ENCODE measurements at regions not wholly inside any gene's neighbourhood (a gene's known extent, or its start where the extent isn't known, plus 50 kb on each side); places are given as distances from the start of the nearest gene placed in this dataset.

- DNase-seq = no peak
Measured at GRCh38 chr19:31670931-31671330, 321.7 kb upstream of the TSHZ3 start.

GRCh38 chr19:31671411-31672035 lies 322.3 kb upstream of the TSHZ3 start:
- no peak for DNase-seq

- DNase-seq = no peak
Measured at GRCh38 chr19:31674503-31675192, 325.4 kb upstream of the TSHZ3 start.

GRCh38 chr19:31675193-31675913 lies 326.1 kb upstream of the TSHZ3 start:
- DNase-seq = no peak

GRCh38 chr19:31676271-31677004 lies 327.2 kb upstream of the TSHZ3 start:
- no peak for DNase-seq

GRCh38 chr19:31678421-31678820 lies 329.2 kb upstream of the TSHZ3 start:
- DNase-seq = no peak

GRCh38 chr19:31681121-31681520 lies 331.9 kb upstream of the TSHZ3 start:
- DNase-seq = no peak

GRCh38 chr19:31693131-31693932 lies 344.1 kb upstream of the TSHZ3 start:
- no peak for DNase-seq

- DNase-seq = no peak
Measured at GRCh38 chr19:31693933-31694269, 344.7 kb upstream of the TSHZ3 start.

- no peak for DNase-seq
Measured at GRCh38 chr19:31694761-31695160, 345.5 kb upstream of the TSHZ3 start.

GRCh38 chr19:31699421-31699820 lies 350.2 kb upstream of the TSHZ3 start:
- DNase-seq = no peak

- DNase-seq = no peak
Measured at GRCh38 chr19:31701146-31701545, 351.9 kb upstream of the TSHZ3 start.

- DNase-seq = no peak
Measured at GRCh38 chr19:31705656-31706055, 356.4 kb upstream of the TSHZ3 start.

- no peak for DNase-seq
Measured at GRCh38 chr19:31706131-31706530, 356.9 kb upstream of the TSHZ3 start.

- DNase-seq = no peak
Measured at GRCh38 chr19:31706691-31707620, 357.7 kb upstream of the TSHZ3 start.

GRCh38 chr19:31708520-31708919 lies 359.3 kb upstream of the TSHZ3 start:
- DNase-seq = no peak

- no peak for DNase-seq
Measured at GRCh38 chr19:31709476-31709875, 360.2 kb upstream of the TSHZ3 start.

- no peak for DNase-seq
Measured at GRCh38 chr19:31715249-31715945, 366.2 kb upstream of the TSHZ3 start.

GRCh38 chr19:31716826-31717225 lies 367.6 kb upstream of the TSHZ3 start:
- no peak for DNase-seq

- DNase-seq = no peak
Measured at GRCh38 chr19:31717269-31717923, 368.2 kb upstream of the TSHZ3 start.

Measured in activated CD4-positive, alpha-beta T cell treated with anti-CD3 and anti-CD28 coated beads, Interleukin-2, amount 50 U/mL, for 1 hour (primary cell).